A549 (cell line): ENCODE measurements at regions not wholly inside any gene's neighbourhood (a gene's known extent, or its start where the extent isn't known, plus 50 kb on each side); places are given as distances from the start of the nearest gene placed in this dataset.

Experiments
- BHLHE40 ChIP-seq: IDR thresholded peaks from 2 replicates; pipeline ENCODE4 v1.6.1; 2012; ENCODE audit warnings: low read depth, low read length, inconsistent platforms
- CBX2 ChIP-seq: fragments of 200-600 bp; sonication (generic); IDR thresholded peaks from 2 replicates; pipeline ENCODE4 v1.6.1; 2016; ENCODE audit warnings: low read depth, mild to moderate bottlenecking, borderline replicate concordance
- CHD2 ChIP-seq: fragments of 150-350 bp; IDR thresholded peaks from 2 replicates; pipeline ENCODE4 v1.6.1; 2014; ENCODE audit warnings: low read length; ENCODE audit not compliant: partially characterized antibody
- CTCF ChIP-seq: fragments of >200 bp; sonication (Bioruptor Twin); formaldehyde crosslinking; IDR thresholded peaks from 3 replicates; pipeline ENCODE4 v1.5.1; 2016
- FOSL2 ChIP-seq, 2 experiments: fragments of 450-650 bp in 1 of 2; fragments of >200 bp in 1 of 2; sonication (Bioruptor Twin) in 1 of 2; formaldehyde crosslinking; IDR thresholded peaks; 2 replicates each; pipeline versions ENCODE4 v1.5.0 to v1.6.1; 2016 to 2020; ENCODE audit warnings: mild to moderate bottlenecking in 1 of 2, moderate library complexity in 1 of 2
- MAFK ChIP-seq: fragments of 450-650 bp; IDR thresholded peaks from 2 replicates; pipeline ENCODE4 v1.6.1; 2014; ENCODE audit not compliant: partially characterized antibody
- MAZ ChIP-seq: fragments of 150-350 bp; IDR thresholded peaks from 2 replicates; pipeline ENCODE4 v1.6.1; 2014; ENCODE audit warnings: antibody characterized with exemption, low read depth, low read length, borderline replicate concordance
- NFE2L2 ChIP-seq: fragments of 150-350 bp; conservative IDR thresholded peaks from 2 replicates; pipeline ENCODE4 v1.6.1; 2014; ENCODE audit warnings: low read length
- PBX3 ChIP-seq: IDR thresholded peaks from 2 replicates; pipeline ENCODE4 v1.6.1; 2012
- POLR2A ChIP-seq: IDR thresholded peaks from 2 replicates; pipeline ENCODE4 v1.6.1; 2012; ENCODE audit warnings: mild to moderate bottlenecking, low read length
- POLR2AphosphoS2 ChIP-seq: conservative IDR thresholded peaks from 2 replicates; pipeline ENCODE4 v1.6.1; 2012; ENCODE audit warnings: low read length, improper control_type of control experiment, inconsistent platforms
- RCOR1 ChIP-seq: fragments of 150-350 bp; IDR thresholded peaks from 2 replicates; pipeline ENCODE4 v1.6.1; 2014; ENCODE audit warnings: antibody characterized with exemption, low read length, low read depth

GRCh38 chr2:133992454-133992853 lies 261.4 kb upstream of the MGAT5 start:
- TF ChIP-seq POLR2AphosphoS2: no peak
- no peak for TF ChIP-seq MAZ
- no peak for TF ChIP-seq MAFK
- no peak for TF ChIP-seq FOSL2 (IDR thresholded peaks at IDR 0.05)
- no peak for TF ChIP-seq FOSL2 (CRISPR knock-in tag; IDR thresholded peaks at IDR 0.05)
- TF ChIP-seq CTCF: no peak
- no peak for TF ChIP-seq PBX3
- no peak for TF ChIP-seq POLR2A
- no peak for TF ChIP-seq RCOR1
- no peak for TF ChIP-seq CBX2
- no peak for TF ChIP-seq CHD2
- TF ChIP-seq NFE2L2: no peak
- no peak for TF ChIP-seq BHLHE40
